ENCODE measurements at regions not wholly inside any gene's neighbourhood (a gene's known extent, or its start where the extent isn't known, plus 50 kb on each side); places are given as distances from the start of the nearest gene placed in this dataset.

DNA sequence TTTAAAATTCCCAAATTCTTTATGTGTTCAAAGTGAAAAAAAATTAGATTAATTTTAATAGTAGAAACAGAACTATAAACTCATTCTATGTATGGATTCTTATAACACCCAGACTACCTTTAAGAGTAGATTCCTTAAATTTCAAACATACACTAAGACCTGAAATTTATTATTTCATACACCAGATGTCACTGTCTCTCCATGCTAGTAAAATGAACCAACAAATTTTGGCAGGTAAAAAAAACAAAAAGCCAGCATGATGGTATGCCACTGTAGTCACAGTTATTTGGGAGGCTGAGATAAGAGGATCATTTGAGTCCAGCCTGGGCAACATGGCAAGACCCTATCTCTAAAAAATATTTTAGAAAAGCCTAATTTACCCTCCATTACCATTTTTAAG lies 461.3 kb upstream of the NAALADL2 start:
- TF ChIP-seq, protein P1, sequence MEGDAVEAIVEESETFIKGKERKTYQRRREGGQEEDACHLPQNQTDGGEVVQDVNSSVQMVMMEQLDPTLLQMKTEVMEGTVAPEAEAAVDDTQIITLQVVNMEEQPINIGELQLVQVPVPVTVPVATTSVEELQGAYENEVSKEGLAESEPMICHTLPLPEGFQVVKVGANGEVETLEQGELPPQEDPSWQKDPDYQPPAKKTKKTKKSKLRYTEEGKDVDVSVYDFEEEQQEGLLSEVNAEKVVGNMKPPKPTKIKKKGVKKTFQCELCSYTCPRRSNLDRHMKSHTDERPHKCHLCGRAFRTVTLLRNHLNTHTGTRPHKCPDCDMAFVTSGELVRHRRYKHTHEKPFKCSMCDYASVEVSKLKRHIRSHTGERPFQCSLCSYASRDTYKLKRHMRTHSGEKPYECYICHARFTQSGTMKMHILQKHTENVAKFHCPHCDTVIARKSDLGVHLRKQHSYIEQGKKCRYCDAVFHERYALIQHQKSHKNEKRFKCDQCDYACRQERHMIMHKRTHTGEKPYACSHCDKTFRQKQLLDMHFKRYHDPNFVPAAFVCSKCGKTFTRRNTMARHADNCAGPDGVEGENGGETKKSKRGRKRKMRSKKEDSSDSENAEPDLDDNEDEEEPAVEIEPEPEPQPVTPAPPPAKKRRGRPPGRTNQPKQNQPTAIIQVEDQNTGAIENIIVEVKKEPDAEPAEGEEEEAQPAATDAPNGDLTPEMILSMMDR (conservative IDR thresholded peaks at IDR 0.05; ENCODE audit: low read length), result peak; percentile 54
- no peak overlapping the region for H3K4me3 ChIP-seq (ENCODE audit: low read length)
- peak; percentile 47 for DNase-seq (ENCODE audit: low read depth)

DNA sequence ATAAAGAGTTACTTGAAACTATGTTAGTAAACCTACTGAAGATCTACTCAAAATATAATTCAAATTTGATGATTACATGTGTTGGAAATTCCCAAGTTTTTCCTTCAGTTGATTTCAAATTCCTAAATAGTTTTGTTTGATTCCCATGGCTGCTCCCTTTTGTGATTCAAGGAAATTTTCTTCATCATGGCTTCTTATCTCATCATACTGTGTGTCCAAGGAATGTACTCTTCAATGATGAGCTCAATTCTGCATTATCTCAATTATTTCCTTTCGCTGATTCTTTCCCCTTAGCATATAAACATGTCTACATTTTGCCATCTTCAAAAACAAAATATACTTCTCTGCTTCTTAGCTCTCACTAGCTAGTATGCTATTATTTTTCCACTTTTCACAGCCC lies 460.4 kb upstream of the NAALADL2 start:
- H3K4me3 ChIP-seq (ENCODE audit: low read length), result no peak overlapping the region
- TF ChIP-seq, protein P1 (conservative IDR thresholded peaks at IDR 0.05; ENCODE audit: low read length), result no peak
- DNase-seq (ENCODE audit: low read depth), result no peak

DNA sequence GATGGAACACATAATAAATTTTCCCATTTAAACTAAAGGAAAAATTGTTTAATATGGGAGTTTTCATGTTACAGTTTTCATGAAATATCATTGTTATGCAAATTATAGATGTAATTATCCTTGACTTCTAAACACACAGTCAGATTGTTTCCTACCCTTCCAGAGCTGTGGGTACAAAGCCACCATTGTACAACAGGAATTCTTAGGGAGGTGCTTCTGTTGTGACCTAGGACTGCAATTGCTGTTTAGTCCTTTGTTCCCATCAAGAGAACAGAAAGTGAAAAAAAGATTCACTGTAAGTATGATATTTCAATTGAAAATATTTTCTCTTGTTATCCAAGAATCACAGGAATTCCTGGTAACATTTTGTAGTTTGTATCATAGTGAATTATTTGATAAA lies 455.3 kb upstream of the NAALADL2 start:
- no peak for DNase-seq (ENCODE audit: low read depth)
- TF ChIP-seq, protein P1 (conservative IDR thresholded peaks at IDR 0.05; ENCODE audit: low read length), result no peak

DNA sequence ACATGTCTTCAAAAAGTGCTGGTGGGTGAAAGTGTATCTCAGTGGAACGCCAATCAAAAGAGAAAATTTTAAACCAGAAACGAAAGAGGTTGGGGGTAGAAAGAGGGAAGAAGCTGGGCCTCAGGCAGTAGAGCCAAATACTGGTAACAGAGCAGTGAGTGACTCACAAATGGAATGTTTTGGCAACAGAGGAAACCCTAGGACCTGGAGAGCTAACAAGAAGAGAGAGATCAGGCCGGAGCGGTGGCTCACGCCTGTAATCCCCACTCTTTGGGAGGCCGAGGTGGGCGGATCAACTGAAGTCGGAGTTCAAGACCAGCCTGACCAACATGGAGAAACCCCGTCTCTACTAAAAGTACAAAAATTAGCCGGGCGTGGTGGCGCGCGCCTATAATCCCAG lies 450.8 kb upstream of the NAALADL2 start:
- TF ChIP-seq, protein P1 (conservative IDR thresholded peaks at IDR 0.05; ENCODE audit: low read length), result no peak
- DNase-seq (ENCODE audit: low read depth), result peak; percentile 55
- no peak overlapping the region for H3K4me3 ChIP-seq (ENCODE audit: low read length)

More for the DNA sequence above, 455.3 kb upstream of the NAALADL2 start:
- no peak overlapping the region for H3K4me3 ChIP-seq (ENCODE audit: low read length)

DNA sequence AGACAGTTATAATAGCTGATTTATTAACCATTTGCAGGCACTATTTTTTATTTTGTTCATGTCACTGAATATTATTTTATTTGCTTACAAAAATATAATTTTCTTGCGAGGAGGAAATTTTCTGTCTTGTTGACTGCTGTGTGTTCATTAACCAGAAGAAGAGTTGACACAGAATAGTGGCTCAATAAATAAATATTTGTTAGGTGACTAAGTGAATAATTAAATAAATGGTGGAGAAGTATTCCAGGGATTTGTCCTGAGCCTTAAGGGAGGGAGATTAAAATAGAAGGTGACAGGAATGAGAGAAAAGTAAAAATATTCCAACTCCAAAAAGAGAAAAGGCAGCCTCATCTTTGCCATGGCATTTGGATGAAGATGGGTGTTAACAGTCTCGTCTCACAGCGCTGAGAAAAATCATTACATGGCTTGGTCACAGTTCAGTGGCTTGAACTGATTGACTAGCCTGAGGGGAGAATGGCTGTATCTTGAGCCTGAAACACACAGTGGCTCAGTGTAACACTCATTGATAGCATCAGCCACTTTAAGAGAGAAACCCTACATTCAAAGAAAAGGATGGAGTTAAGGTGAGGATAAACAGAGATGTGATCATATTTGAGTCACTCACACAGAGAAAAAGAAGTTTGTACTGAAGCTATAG lies 449.9 kb upstream of the NAALADL2 start:
- H3K4me3 ChIP-seq (ENCODE audit: low read length), result no peak overlapping the region
- TF ChIP-seq, protein P1 (conservative IDR thresholded peaks at IDR 0.05; ENCODE audit: low read length), result no peak
- no peak for DNase-seq (ENCODE audit: low read depth)

DNA sequence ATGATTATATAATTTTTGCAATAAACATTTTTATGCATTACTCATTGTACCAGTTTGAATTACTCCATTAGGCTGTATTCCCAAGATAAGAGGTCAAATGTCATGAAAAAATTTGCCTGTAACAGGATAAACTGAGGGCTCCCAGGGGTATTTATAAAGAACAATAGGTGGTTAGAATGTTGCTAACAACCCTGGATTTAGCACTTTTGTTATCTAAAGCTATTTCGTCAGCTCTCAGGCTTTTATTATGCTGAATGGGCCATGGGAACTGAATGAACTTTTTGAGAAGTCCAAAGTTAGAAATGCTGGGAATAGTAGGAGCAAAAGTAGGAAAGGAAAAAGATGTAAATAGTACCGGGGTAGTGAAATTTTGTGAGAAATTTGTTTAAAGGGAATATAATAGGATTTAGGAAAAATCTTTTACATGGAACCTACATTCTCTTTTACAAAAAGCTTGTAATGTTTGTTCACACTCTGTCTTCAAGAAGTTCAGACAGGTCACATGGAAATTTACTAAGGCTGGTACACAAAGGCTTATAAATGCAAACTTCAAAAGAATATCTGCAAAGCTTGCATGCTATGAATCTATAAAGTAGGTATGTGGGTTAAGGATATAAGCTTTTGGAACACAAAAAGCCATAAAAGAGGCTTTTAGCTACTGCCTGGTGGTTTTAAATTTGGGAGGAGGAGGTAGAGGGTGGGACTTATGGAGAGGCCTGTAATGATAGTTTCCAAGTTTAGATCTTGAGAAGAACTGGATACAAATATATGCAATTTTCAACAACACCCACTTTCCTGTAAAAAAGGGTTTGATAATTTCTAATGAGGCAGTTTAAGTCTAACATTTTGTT lies 445.8 kb upstream of the NAALADL2 start:
- TF ChIP-seq, protein P1 (conservative IDR thresholded peaks at IDR 0.05; ENCODE audit: low read length), result no peak
- no peak overlapping the region for H3K4me3 ChIP-seq (ENCODE audit: low read length)
- DNase-seq (ENCODE audit: low read depth), result no peak

DNA sequence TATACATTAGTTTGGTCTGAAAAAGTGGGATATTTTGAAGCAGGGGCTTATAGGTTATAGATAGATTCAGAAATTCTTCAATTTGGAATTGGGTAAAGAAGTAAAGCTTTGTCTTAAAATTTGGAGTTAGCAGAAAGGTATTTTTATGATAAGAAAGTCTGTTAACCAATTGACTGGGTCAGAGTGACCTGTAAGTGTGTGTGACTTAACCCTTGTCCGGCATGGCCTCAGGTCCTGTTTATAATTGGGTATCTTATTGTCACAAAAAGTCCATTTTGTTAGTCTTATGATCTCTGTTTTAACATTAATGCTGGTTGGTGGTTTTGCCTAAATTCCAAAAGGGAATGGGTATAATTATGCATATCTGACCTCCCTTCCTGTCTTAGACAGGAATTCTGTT lies 444.2 kb upstream of the NAALADL2 start:
- H3K4me3 ChIP-seq (ENCODE audit: low read length), result no peak overlapping the region
- TF ChIP-seq, protein P1 (conservative IDR thresholded peaks at IDR 0.05; ENCODE audit: low read length), result no peak
- no peak for DNase-seq (ENCODE audit: low read depth)
